GM19397 (cell line): ENCODE measurements at regions not wholly inside any gene's neighbourhood (a gene's known extent, or its start where the extent isn't known, plus 50 kb on each side); places are given as distances from the start of the nearest gene placed in this dataset.
"Not testable (repeated sequence)": the region's sequence is repeated elsewhere in the genome, so short reads cannot be mapped to it uniquely, and the experiment has no call there.

Source experiments
- ATAC-seq: cut with Tn5 transposase; IDR thresholded peaks from one replicate; pipeline ENCODE4 v1.9.1; 2021; ENCODE audit warnings: mild to moderate bottlenecking, moderate library complexity; ENCODE audit not compliant: unreplicated experiment

GRCh38 chr7:15143936-15144335, 241.4 kb upstream of the DGKB start:
- no peak for ATAC-seq

GRCh38 chr7:15143121-15143520, 240.6 kb upstream of the DGKB start:
- ATAC-seq, result no peak

GRCh38 chr7:15140431-15140830, 237.9 kb upstream of the DGKB start:
- ATAC-seq, result no peak

GRCh38 chr7:15131661-15132060, 229.1 kb upstream of the DGKB start:
- ATAC-seq, result no peak

GRCh38 chr7:15130666-15131541, 228.4 kb upstream of the DGKB start:
- ATAC-seq, result no peak

GRCh38 chr7:15128716-15129115, 226.2 kb upstream of the DGKB start:
- no peak for ATAC-seq

- not testable (repeated sequence) for ATAC-seq
Observed at GRCh38 chr7:15126653-15127052, 224.1 kb upstream of the DGKB start.

- no peak for ATAC-seq
Observed at GRCh38 chr7:15123901-15124300, 221.3 kb upstream of the DGKB start.

- no peak for ATAC-seq
Observed at GRCh38 chr7:15113752-15114151, 211.2 kb upstream of the DGKB start.

- ATAC-seq, result no peak
Observed at GRCh38 chr7:15105711-15106110, 203.2 kb upstream of the DGKB start.

GRCh38 chr7:15104411-15105092, 202.0 kb upstream of the DGKB start:
- ATAC-seq, result no peak

- ATAC-seq, result no peak
Observed at GRCh38 chr7:15099074-15099473, 196.5 kb upstream of the DGKB start.

- no peak for ATAC-seq
Observed at GRCh38 chr7:15096853-15097252, 194.3 kb upstream of the DGKB start.

GRCh38 chr7:15094989-15095388, 192.4 kb upstream of the DGKB start:
- ATAC-seq, result no peak

GRCh38 chr7:15087771-15088170, 185.2 kb upstream of the DGKB start:
- no peak for ATAC-seq

GRCh38 chr7:15086862-15087261, 184.3 kb upstream of the DGKB start:
- no peak for ATAC-seq

- ATAC-seq, result no peak
Observed at GRCh38 chr7:15086131-15086611, 183.6 kb upstream of the DGKB start.

- ATAC-seq, result no peak
Observed at GRCh38 chr7:15085366-15085765, 182.8 kb upstream of the DGKB start.

- no peak for ATAC-seq
Observed at GRCh38 chr7:15084368-15084767, 181.8 kb upstream of the DGKB start.

GRCh38 chr7:15081891-15082290, 179.3 kb upstream of the DGKB start:
- ATAC-seq, result no peak

- ATAC-seq, result no peak
Observed at GRCh38 chr7:15073301-15073700, 170.8 kb upstream of the DGKB start.

- no peak for ATAC-seq
Observed at GRCh38 chr7:15068324-15068723, 165.8 kb upstream of the DGKB start.
